IMR-90 (cell line): ENCODE measurements at regions not wholly inside any gene's neighbourhood (a gene's known extent, or its start where the extent isn't known, plus 50 kb on each side); places are given as distances from the start of the nearest gene placed in this dataset.

ENCODE experiments used
- BHLHE40 ChIP-seq: fragments of 150-350 bp; IDR thresholded peaks from 2 replicates; pipeline ENCODE4 v1.6.1; 2016; ENCODE audit warnings: mild to moderate bottlenecking, low read depth, low read length
- CEBPB ChIP-seq: IDR thresholded peaks from 2 replicates; pipeline ENCODE4 v1.6.1; 2012; ENCODE audit warnings: low read depth, low read length, improper control_type of control experiment
- CHD1 ChIP-seq: IDR thresholded peaks from 2 replicates; pipeline ENCODE4 v1.6.1; 2012; ENCODE audit warnings: low read depth, low read length, improper control_type of control experiment
- CTCF ChIP-seq: conservative IDR thresholded peaks from 2 replicates; pipeline ENCODE4 v1.5.1; 2012; ENCODE audit warnings: mild to moderate bottlenecking, low read depth, low read length, improper control_type of control experiment
- MAZ ChIP-seq: IDR thresholded peaks from 2 replicates; pipeline ENCODE4 v1.6.1; 2012; ENCODE audit warnings: low read depth, mild to moderate bottlenecking, low read length, improper control_type of control experiment, moderate library complexity, borderline replicate concordance
- POLR2A ChIP-seq: IDR thresholded peaks from 2 replicates; pipeline ENCODE4 v1.6.1; 2012; ENCODE audit warnings: mild to moderate bottlenecking, low read depth, low read length
- RAD21 ChIP-seq: IDR thresholded peaks from 2 replicates; pipeline ENCODE4 v1.6.1; 2012; ENCODE audit warnings: low read length, improper control_type of control experiment
- RCOR1 ChIP-seq: IDR thresholded peaks from 2 replicates; pipeline ENCODE4 v1.6.1; 2012; ENCODE audit warnings: mild to moderate bottlenecking, low read length, improper control_type of control experiment; ENCODE audit not compliant: insufficient replicate concordance
- RFX5 ChIP-seq: IDR thresholded peaks from 2 replicates; pipeline ENCODE4 v1.8.0; 2012; ENCODE audit warnings: low read depth, mild to moderate bottlenecking, low read length, moderate library complexity
- SMC3 ChIP-seq: fragments of 150-350 bp; IDR thresholded peaks from 2 replicates; pipeline ENCODE4 v1.6.1; 2016; ENCODE audit warnings: low read depth, mild to moderate bottlenecking, antibody characterized with exemption, low read length, moderate library complexity
- USF2 ChIP-seq: fragments of 150-350 bp; IDR thresholded peaks from 2 replicates; pipeline ENCODE4 v1.6.1; 2017; ENCODE audit warnings: mild to moderate bottlenecking, antibody characterized with exemption, low read length, low read depth

- TF ChIP-seq CTCF (no peak), CEBPB (no peak), BHLHE40 (no peak), RAD21 (no peak), RFX5 (no peak), POLR2A (no peak), USF2 (no peak), SMC3 (no peak), MAZ (no peak), RCOR1 (no peak), CHD1 (no peak)
These were observed 90.4 kb upstream of the RAB40AL start for GRCh38 chrX:102846544-102847236.
